ENCODE measurements at regions not wholly inside any gene's neighbourhood (a gene's known extent, or its start where the extent isn't known, plus 50 kb on each side); places are given as distances from the start of the nearest gene placed in this dataset.

DNA sequence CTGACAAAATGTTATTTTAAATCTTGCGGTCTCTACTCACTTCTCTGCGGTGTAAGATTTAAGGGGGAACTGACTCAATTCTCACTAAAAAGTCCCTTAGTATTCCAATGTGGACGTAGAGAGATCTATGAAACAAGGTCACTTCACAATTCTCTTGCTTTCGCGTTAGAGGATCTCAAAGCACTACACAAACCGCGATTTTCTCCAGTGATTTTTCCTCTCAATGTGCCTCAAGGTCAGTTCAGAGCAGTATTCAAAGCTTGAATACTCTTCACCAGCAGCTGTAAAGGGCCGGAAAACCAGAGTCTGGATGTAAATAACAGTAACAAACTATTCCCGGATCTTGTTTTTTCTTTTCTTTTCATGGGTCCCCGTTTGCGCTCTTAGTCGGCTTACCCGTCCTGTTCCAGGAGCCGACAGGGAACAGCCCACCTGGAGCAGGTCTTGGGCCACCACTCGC is 128.2 kb downstream of the TMEM161B start:
- TF ChIP-seq, protein P1, sequence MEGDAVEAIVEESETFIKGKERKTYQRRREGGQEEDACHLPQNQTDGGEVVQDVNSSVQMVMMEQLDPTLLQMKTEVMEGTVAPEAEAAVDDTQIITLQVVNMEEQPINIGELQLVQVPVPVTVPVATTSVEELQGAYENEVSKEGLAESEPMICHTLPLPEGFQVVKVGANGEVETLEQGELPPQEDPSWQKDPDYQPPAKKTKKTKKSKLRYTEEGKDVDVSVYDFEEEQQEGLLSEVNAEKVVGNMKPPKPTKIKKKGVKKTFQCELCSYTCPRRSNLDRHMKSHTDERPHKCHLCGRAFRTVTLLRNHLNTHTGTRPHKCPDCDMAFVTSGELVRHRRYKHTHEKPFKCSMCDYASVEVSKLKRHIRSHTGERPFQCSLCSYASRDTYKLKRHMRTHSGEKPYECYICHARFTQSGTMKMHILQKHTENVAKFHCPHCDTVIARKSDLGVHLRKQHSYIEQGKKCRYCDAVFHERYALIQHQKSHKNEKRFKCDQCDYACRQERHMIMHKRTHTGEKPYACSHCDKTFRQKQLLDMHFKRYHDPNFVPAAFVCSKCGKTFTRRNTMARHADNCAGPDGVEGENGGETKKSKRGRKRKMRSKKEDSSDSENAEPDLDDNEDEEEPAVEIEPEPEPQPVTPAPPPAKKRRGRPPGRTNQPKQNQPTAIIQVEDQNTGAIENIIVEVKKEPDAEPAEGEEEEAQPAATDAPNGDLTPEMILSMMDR (conservative IDR thresholded peaks at IDR 0.05 in 1 of 2, IDR thresholded peaks at IDR 0.05 in 1 of 2; ENCODE audit: low read depth in 1 of 2, low read length in 2 of 2), result no peak
- no peak for TF ChIP-seq EZH2 (IDR thresholded peaks at IDR 0.05; ENCODE audit: low read length, missing control alignments)
